ENCODE measurements at regions not wholly inside any gene's neighbourhood (a gene's known extent, or its start where the extent isn't known, plus 50 kb on each side); places are given as distances from the start of the nearest gene placed in this dataset.

GRCh38 chr17:10931133-10931532 is 93.2 kb upstream of the PIRT start:
- TF ChIP-seq POLR2A (IDR thresholded peaks at IDR 0.05) (no peak), CTCF (IDR thresholded peaks at IDR 0.05) (no peak)
- no peaks in the 10 kb centered on the region for H3K36me3 ChIP-seq
- H3K27ac ChIP-seq: no peak overlapping the region
- intact Hi-C loops (cut with DNase I): no loop called here
- no peaks in the 10 kb centered on the region for H3K4me1 ChIP-seq
- DNase-seq: no peak
- H3K4me3 ChIP-seq (replicated peaks in 1 of 3): no peak overlapping the region
- WGBS, 2 donors: 57 to 75% methylated on average over 3 of the region's 3 CpGs
- no peaks in the 10 kb centered on the region for H3K27me3 ChIP-seq
- no peaks in the 10 kb centered on the region for H3K9me3 ChIP-seq

- H3K36me3 ChIP-seq: no peaks in the 10 kb centered on the region
- no peak for DNase-seq
- H3K9me3 ChIP-seq: no peaks in the 10 kb centered on the region
- TF ChIP-seq CTCF (IDR thresholded peaks at IDR 0.05) (no peak), POLR2A (IDR thresholded peaks at IDR 0.05) (no peak)
- no peaks in the 10 kb centered on the region for H3K4me1 ChIP-seq
- H3K4me3 ChIP-seq (replicated peaks in 1 of 3): no peak overlapping the region
- 91 to 92% methylated on average over 2 of the region's 2 CpGs for WGBS, 2 donors
- intact Hi-C loops (cut with DNase I): no loop called here
- no peaks in the 10 kb centered on the region for H3K27me3 ChIP-seq
- no peak overlapping the region for H3K27ac ChIP-seq
Measured at GRCh38 chr17:10927712-10928111, 89.8 kb upstream of the PIRT start.

- no peak for DNase-seq
- Histone ChIP-seq H3K4me1 (no peaks in the 10 kb centered on the region), H3K27ac (no peak overlapping the region), H3K4me3 (replicated peaks in 1 of 3) (no peak overlapping the region), H3K27me3 (no peaks in the 10 kb centered on the region), H3K9me3 (no peaks in the 10 kb centered on the region), H3K36me3 (no peaks in the 10 kb centered on the region)
- TF ChIP-seq CTCF (IDR thresholded peaks at IDR 0.05): no peak
- no peak for TF ChIP-seq POLR2A (IDR thresholded peaks at IDR 0.05)
- WGBS, 2 donors: 77 to 80% methylated on average over 5 of the region's 5 CpGs
- intact Hi-C loops (cut with DNase I): no loop called here
Measured at GRCh38 chr17:10920558-10921108, 82.7 kb upstream of the PIRT start.

- intact Hi-C loops (cut with DNase I): no loop called here
- no peak for TF ChIP-seq POLR2A (IDR thresholded peaks at IDR 0.05)
- no peak for TF ChIP-seq CTCF (IDR thresholded peaks at IDR 0.05)
- DNase-seq: no peak
- Histone ChIP-seq H3K4me1 (no peaks in the 10 kb centered on the region), H3K9me3 (no peaks in the 10 kb centered on the region), H3K27ac (no peak overlapping the region), H3K4me3 (replicated peaks in 1 of 3) (no peak overlapping the region), H3K27me3 (no peaks in the 10 kb centered on the region), H3K36me3 (no peaks in the 10 kb centered on the region)
- 80 to 84% methylated on average over 7 of the region's 7 CpGs for WGBS, 2 donors
Measured at GRCh38 chr17:10907370-10907769, 69.5 kb upstream of the PIRT start.

- H3K4me1 ChIP-seq: no peaks in the 10 kb centered on the region
- H3K27me3 ChIP-seq: no peaks in the 10 kb centered on the region
- TF ChIP-seq POLR2A (IDR thresholded peaks at IDR 0.05) (no peak), CTCF (IDR thresholded peaks at IDR 0.05) (no peak)
- H3K36me3 ChIP-seq: no peaks in the 10 kb centered on the region
- intact Hi-C loops (cut with DNase I): no loop called here
- no peak for DNase-seq
- H3K27ac ChIP-seq: no peak overlapping the region
- H3K9me3 ChIP-seq: no peaks in the 10 kb centered on the region
- no peak overlapping the region for H3K4me3 ChIP-seq (replicated peaks in 1 of 3)
Measured at GRCh38 chr17:10899281-10899680, 61.4 kb upstream of the PIRT start.

Data from thyroid gland (tissue), 4 donors.